ENCODE measurements at regions not wholly inside any gene's neighbourhood (a gene's known extent, or its start where the extent isn't known, plus 50 kb on each side); places are given as distances from the start of the nearest gene placed in this dataset.

DNA sequence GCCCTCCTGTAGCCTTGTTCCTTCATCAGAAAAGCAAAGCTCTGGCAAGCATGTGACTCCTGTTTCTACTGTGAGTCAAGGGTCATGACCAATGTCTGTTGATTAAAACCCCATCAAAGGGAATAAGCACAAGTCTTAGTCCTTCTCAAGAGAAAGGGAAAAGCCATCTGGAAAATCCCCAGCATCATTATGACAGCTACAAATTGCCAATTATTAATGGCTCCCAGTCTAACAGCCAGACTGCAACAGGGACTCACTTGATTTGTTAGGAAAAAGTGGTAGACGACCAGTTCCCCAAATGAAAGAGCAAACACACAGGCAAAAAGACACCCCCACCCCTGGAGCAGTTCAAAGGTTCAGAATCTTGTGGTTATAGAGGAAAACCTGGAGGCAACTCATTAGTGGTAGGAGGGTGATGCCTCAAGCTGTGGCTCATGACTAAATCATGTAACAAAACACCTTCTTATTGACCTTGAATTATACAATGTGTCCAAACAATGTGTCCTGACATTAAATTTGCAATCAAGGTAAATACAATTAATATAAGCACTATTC, 315.7 kb downstream of the HNRNPD start:
- H3K9me3 ChIP-seq (replicated peaks; ENCODE audit: control insufficient read depth, low read depth, low read length) = no peaks in the 10 kb centered on the region

DNA sequence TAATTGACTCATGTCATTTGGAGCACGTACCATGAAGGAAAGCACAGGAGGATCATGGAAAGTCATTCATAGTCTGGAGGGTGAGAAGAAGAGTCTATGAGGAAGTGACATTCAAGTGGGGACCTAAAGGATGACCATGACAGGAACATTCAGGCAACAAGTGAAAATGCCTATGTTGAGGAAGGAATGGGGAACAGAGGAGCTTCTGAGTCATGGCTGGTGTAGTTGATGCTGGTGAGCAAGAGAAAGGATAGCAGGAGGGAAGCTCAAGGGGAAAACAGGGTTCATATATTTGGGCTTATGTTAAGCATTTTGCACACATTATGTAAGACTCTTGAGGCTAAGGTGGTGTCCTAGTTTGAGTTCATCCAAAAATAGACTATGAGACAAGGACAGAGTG, 318.6 kb downstream of the HNRNPD start:
- Histone ChIP-seq H3K4me3 (ENCODE audit: low read length) (no peak overlapping the region), H3K27me3 (ENCODE audit: control insufficient read depth, insufficient read depth, low read length) (no peaks in the 10 kb centered on the region), H3K9me3 (replicated peaks; ENCODE audit: control insufficient read depth, low read depth, low read length) (no peaks in the 10 kb centered on the region), H3K36me3 (ENCODE audit: control insufficient read depth, insufficient read depth, low read length) (no peaks in the 10 kb centered on the region), H3K4me1 (ENCODE audit: control insufficient read depth, insufficient read depth, low read length) (no peaks in the 10 kb centered on the region), H3K27ac (ENCODE audit: low read length) (no peak overlapping the region)
- WGBS (ENCODE audit: insufficient coverage) = no CpG with 5 or more reads among the region's 1 CpG
- no peak for DNase-seq

More for the DNA sequence above, 315.7 kb downstream of the HNRNPD start:
- H3K27ac ChIP-seq (ENCODE audit: low read length) = no peak overlapping the region
- no peaks in the 10 kb centered on the region for H3K36me3 ChIP-seq (ENCODE audit: control insufficient read depth, insufficient read depth, low read length)
- DNase-seq = no peak
- H3K4me3 ChIP-seq (ENCODE audit: low read length) = no peak overlapping the region
- H3K4me1 ChIP-seq (ENCODE audit: control insufficient read depth, insufficient read depth, low read length) = no peaks in the 10 kb centered on the region
- no peaks in the 10 kb centered on the region for H3K27me3 ChIP-seq (ENCODE audit: control insufficient read depth, insufficient read depth, low read length)
- no CpG with 5 or more reads among the region's 1 CpG for WGBS (ENCODE audit: insufficient coverage)

DNA sequence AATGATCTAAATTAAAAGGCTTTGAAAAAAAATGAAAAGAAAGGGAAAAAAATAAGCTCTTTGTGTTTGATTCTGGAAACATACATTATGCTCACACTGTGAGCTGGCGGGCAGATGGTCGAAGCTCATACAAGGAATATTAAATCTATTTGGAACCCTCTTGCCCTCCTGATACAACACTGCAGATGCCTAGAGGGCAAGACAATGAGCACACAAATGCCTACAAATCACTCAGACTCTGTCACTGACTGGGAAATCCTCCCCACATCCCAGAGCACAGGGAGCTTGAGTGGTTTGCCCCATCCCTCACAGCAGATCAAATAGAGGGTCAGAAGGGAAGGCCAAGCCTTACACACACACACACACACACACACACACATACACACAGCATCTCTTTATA, 320.4 kb downstream of the HNRNPD start:
- Histone ChIP-seq H3K9me3 (replicated peaks; ENCODE audit: control insufficient read depth, low read depth, low read length) (no peaks in the 10 kb centered on the region), H3K4me3 (ENCODE audit: low read length) (no peak overlapping the region), H3K27me3 (ENCODE audit: control insufficient read depth, insufficient read depth, low read length) (no peaks in the 10 kb centered on the region), H3K4me1 (ENCODE audit: control insufficient read depth, insufficient read depth, low read length) (no peaks in the 10 kb centered on the region), H3K27ac (ENCODE audit: low read length) (no peak overlapping the region), H3K36me3 (ENCODE audit: control insufficient read depth, insufficient read depth, low read length) (no peaks in the 10 kb centered on the region)
- no peak for DNase-seq
- 90% methylated on average over 2 of the region's 2 CpGs for WGBS (ENCODE audit: insufficient coverage)

DNA sequence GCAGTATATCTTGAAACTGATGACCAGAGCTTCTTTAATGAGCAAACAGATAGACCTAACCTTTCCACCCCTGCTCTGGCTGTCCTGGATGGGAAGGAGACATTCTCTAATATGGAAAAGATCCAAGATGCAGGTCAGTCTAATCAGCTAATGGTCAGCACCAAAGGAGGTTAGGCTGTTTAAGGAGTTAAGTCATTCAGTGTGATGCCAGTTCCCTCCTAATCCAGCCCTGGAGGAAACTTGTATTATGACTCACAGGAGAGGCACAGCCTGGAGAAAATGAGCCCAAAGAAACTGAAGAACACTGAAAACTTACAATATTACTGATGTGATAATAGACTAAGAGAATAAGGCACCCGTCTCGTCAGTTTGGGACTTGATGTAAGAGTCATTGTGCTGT, 323.0 kb downstream of the HNRNPD start:
- 100% methylated on average over 2 of the region's 2 CpGs for WGBS (ENCODE audit: insufficient coverage)

DNA sequence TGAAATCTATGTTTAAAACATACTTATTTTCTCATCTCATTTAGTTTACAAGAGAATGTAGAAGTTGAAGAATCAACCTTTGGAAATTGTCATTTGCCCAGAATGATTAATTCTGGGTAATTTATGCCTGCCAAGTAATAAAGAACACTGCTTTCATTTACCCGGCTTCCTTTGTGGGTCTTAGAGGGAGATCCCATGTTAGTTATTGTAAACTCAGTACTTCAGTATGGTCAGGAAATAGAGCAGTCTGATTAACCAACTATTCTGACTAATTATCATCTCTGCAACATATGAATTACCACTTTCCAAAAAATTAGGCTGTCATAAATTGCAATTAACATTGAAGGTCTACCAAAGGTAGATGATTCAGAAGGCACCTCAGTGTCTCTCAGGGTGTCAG, 324.5 kb downstream of the HNRNPD start:
- peaks cover 17% of the 10 kb centered on the region for H3K27me3 ChIP-seq (ENCODE audit: control insufficient read depth, insufficient read depth, low read length)
- DNase-seq = no peak
- no peak overlapping the region for H3K27ac ChIP-seq (ENCODE audit: low read length)
- no peaks in the 10 kb centered on the region for H3K36me3 ChIP-seq (ENCODE audit: control insufficient read depth, insufficient read depth, low read length)
- WGBS (ENCODE audit: insufficient coverage) = no CpG with 5 or more reads among the region's 1 CpG
- H3K9me3 ChIP-seq (replicated peaks; ENCODE audit: control insufficient read depth, low read depth, low read length) = no peaks in the 10 kb centered on the region
- H3K4me1 ChIP-seq (ENCODE audit: control insufficient read depth, insufficient read depth, low read length) = peaks cover 3% of the 10 kb centered on the region
- H3K4me3 ChIP-seq (ENCODE audit: low read length) = no peak overlapping the region

More for the DNA sequence above, 323.0 kb downstream of the HNRNPD start:
- Histone ChIP-seq H3K9me3 (replicated peaks; ENCODE audit: control insufficient read depth, low read depth, low read length) (no peaks in the 10 kb centered on the region), H3K36me3 (ENCODE audit: control insufficient read depth, insufficient read depth, low read length) (no peaks in the 10 kb centered on the region), H3K27me3 (ENCODE audit: control insufficient read depth, insufficient read depth, low read length) (peaks cover 7% of the 10 kb centered on the region), H3K4me3 (ENCODE audit: low read length) (no peak overlapping the region), H3K4me1 (ENCODE audit: control insufficient read depth, insufficient read depth, low read length) (no peaks in the 10 kb centered on the region), H3K27ac (ENCODE audit: low read length) (no peak overlapping the region)
- DNase-seq = no peak

DNA sequence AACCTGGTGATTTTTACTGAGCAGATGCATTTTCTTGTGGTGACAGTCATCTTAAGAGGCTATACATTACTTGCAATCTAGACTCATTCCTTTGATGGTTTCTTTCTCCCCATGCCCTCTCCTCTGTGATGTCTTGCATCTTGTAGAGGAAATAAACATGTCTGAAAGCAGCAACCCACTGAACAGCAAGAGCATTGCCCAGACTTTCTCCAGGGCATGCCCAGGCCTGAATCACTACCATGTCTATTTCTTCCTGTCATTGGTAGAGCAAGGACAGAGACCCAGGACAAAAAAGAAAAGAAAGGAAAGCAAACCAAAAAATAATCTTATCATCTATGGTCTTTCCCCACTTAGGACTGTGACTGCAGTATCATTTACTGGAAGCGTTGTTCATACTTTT, 326.1 kb downstream of the HNRNPD start:
- no peak for DNase-seq
- H3K4me1 ChIP-seq (ENCODE audit: control insufficient read depth, insufficient read depth, low read length) = peaks cover 7% of the 10 kb centered on the region
- WGBS (ENCODE audit: insufficient coverage) = no CpG with 5 or more reads among the region's 1 CpG
- H3K9me3 ChIP-seq (replicated peaks; ENCODE audit: control insufficient read depth, low read depth, low read length) = no peaks in the 10 kb centered on the region
- no peak overlapping the region for H3K4me3 ChIP-seq (ENCODE audit: low read length)
- H3K36me3 ChIP-seq (ENCODE audit: control insufficient read depth, insufficient read depth, low read length) = no peaks in the 10 kb centered on the region
- H3K27me3 ChIP-seq (ENCODE audit: control insufficient read depth, insufficient read depth, low read length) = peaks cover 31% of the 10 kb centered on the region
- no peak overlapping the region for H3K27ac ChIP-seq (ENCODE audit: low read length)

DNA sequence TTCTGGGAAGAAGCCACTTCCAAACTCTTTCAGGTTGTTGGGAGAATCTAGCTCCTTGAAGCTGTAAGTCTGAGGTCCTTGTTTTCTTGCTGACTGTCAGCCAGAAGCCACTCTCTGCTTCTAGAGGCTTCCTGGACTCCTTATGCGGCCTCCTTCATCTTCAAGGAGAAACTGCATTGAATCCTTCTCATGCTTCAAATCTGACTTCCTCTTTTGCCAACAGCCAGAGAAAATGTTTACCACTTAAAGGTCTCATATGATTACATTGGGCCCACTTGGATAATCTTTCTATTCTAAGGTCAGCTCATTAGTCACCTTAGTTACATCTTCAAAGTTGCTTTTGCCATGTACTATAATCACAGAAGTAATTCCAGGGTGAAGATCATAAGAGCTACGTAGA, 327.0 kb downstream of the HNRNPD start:
- Histone ChIP-seq H3K27ac (ENCODE audit: low read length) (no peak overlapping the region), H3K4me1 (ENCODE audit: control insufficient read depth, insufficient read depth, low read length) (peaks cover 7% of the 10 kb centered on the region), H3K4me3 (ENCODE audit: low read length) (no peak overlapping the region), H3K36me3 (ENCODE audit: control insufficient read depth, insufficient read depth, low read length) (no peaks in the 10 kb centered on the region), H3K9me3 (replicated peaks; ENCODE audit: control insufficient read depth, low read depth, low read length) (no peaks in the 10 kb centered on the region), H3K27me3 (ENCODE audit: control insufficient read depth, insufficient read depth, low read length) (peaks cover 35% of the 10 kb centered on the region)
- no peak for DNase-seq
- 80% methylated on average over 1 of the region's 2 CpGs for WGBS (ENCODE audit: insufficient coverage)

DNA sequence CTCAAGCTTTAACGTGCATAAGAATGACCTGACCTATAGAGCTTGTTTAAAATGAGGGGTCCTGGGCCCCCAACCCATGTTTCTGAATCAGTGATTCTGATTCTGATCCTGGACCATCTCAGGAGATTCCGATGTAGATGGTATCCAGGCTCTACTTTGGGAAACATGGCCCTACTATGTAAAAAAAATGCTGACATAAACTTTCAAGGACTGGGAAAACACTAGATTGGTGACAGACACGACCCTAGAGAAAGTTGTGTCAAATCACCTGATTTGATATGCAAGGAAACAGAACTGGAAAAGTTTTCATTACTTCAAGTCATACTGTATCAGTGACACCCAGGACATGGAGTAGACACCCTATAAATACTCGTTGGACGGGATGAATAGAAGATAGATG, 328.5 kb downstream of the HNRNPD start:
- Histone ChIP-seq H3K36me3 (ENCODE audit: control insufficient read depth, insufficient read depth, low read length) (no peaks in the 10 kb centered on the region), H3K4me3 (ENCODE audit: low read length) (no peak overlapping the region), H3K27ac (ENCODE audit: low read length) (no peak overlapping the region), H3K4me1 (ENCODE audit: control insufficient read depth, insufficient read depth, low read length) (peaks cover 7% of the 10 kb centered on the region), H3K9me3 (replicated peaks; ENCODE audit: control insufficient read depth, low read depth, low read length) (no peaks in the 10 kb centered on the region), H3K27me3 (ENCODE audit: control insufficient read depth, insufficient read depth, low read length) (peaks cover 41% of the 10 kb centered on the region)
- no peak for DNase-seq
- WGBS (ENCODE audit: insufficient coverage) = no CpG with 5 or more reads among the region's 5 CpGs

DNA sequence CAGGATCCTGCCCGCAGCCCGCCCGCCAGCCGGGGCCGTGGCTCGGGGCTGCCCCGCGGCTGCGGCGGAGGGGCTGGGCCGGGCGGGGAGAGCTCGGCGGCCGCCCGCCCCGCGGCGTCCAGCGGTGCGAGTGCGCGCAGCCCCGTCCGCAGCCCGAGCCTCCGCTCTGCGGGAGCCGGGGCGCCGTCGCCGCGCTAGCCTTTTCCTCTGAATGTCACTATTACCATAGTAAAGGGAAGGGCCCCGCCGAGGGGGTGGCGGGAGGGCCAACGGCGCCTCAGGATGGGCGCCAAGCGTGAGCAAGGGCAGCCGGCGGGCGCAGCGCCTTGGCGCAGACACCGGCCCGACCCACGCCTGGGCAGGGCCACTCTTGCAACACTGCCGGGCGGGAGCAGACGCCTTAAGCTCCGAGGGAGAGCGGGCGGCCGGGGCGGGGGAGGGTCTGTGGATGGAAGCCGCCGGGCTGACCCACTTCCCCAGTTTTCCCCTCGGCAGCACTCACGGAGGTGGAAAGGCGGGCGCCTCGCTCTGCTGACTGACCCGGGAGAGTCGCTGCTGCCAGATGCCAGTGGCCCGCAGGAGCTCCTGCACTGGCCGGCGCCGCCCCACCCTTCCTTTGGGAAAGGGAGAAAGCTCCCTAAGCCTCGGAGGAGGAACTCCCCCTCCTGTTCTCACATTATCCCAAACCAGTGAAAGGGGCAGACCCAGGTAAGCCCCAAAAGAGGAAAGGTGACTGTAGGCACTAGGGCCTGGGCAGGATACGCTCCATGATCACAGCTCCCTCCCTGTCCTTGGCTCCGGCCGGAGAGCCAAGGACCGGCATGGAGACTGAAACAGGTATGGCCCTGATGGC, 329.4 kb downstream of the HNRNPD start:
- peak; percentile 70 for DNase-seq
- peaks cover 7% of the 10 kb centered on the region for H3K4me1 ChIP-seq (ENCODE audit: control insufficient read depth, insufficient read depth, low read length)
- H3K36me3 ChIP-seq (ENCODE audit: control insufficient read depth, insufficient read depth, low read length) = no peaks in the 10 kb centered on the region
- no peak overlapping the region for H3K27ac ChIP-seq (ENCODE audit: low read length)
- H3K9me3 ChIP-seq (replicated peaks; ENCODE audit: control insufficient read depth, low read depth, low read length) = no peaks in the 10 kb centered on the region
- H3K27me3 ChIP-seq (ENCODE audit: control insufficient read depth, insufficient read depth, low read length) = peaks cover 41% of the 10 kb centered on the region
- H3K4me3 ChIP-seq (ENCODE audit: low read length) = peak overlapping the region; percentile 40
- under 1% methylated on average over 64 of the region's 75 CpGs for WGBS (ENCODE audit: insufficient coverage)

DNA sequence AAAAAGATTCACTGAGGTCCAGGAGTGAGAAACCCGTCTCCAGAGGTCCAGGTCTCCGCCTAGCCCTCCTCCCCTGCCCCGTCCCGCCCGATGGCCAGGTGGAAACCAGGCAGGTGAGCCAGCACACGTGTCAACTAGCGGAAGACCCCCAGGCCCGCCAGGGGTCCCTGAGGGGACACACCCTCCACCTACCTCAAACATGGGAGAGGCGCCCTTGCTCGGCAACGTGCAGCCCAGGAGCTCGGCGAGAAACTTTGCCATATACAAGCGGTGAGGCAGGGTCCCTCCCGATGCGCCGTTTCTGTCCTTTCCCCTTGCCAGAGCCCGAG, 330.0 kb downstream of the HNRNPD start:
- peaks cover 41% of the 10 kb centered on the region for H3K27me3 ChIP-seq (ENCODE audit: control insufficient read depth, insufficient read depth, low read length)
- no peaks in the 10 kb centered on the region for H3K9me3 ChIP-seq (replicated peaks; ENCODE audit: control insufficient read depth, low read depth, low read length)
- H3K4me3 ChIP-seq (ENCODE audit: low read length) = peak overlapping the region; percentile 26
- DNase-seq = no peak
- no peak overlapping the region for H3K27ac ChIP-seq (ENCODE audit: low read length)
- WGBS (ENCODE audit: insufficient coverage) = 1% methylated on average over 18 of the region's 18 CpGs
- no peaks in the 10 kb centered on the region for H3K36me3 ChIP-seq (ENCODE audit: control insufficient read depth, insufficient read depth, low read length)
- H3K4me1 ChIP-seq (ENCODE audit: control insufficient read depth, insufficient read depth, low read length) = peaks cover 7% of the 10 kb centered on the region
